Fibroblast of lung (primary cell): ENCODE measurements at regions not wholly inside any gene's neighbourhood (a gene's known extent, or its start where the extent isn't known, plus 50 kb on each side); places are given as distances from the start of the nearest gene placed in this dataset.

ENCODE experiments used
- EZH2 ChIP-seq: IDR thresholded peaks from 2 replicates; pipeline ENCODE4 v1.5.1; 2012; ENCODE audit warnings: low read length, control low read depth, mild to moderate bottlenecking; ENCODE audit errors: missing control alignments
- TF ChIP-seq, protein P1 (sequence below), 2 donors: IDR thresholded peaks in 1 of 2; conservative IDR thresholded peaks in 1 of 2; 1 replicate in 1 of 2; 2 replicates in 1 of 2; pipeline ENCODE4 v1.5.1; 2011 to 2012; ENCODE audit warnings: low read length in 2 of 2, control low read depth in 1 of 2, inconsistent platforms in 1 of 2, low read depth in 1 of 2, mild to moderate bottlenecking in 1 of 2

DNA sequence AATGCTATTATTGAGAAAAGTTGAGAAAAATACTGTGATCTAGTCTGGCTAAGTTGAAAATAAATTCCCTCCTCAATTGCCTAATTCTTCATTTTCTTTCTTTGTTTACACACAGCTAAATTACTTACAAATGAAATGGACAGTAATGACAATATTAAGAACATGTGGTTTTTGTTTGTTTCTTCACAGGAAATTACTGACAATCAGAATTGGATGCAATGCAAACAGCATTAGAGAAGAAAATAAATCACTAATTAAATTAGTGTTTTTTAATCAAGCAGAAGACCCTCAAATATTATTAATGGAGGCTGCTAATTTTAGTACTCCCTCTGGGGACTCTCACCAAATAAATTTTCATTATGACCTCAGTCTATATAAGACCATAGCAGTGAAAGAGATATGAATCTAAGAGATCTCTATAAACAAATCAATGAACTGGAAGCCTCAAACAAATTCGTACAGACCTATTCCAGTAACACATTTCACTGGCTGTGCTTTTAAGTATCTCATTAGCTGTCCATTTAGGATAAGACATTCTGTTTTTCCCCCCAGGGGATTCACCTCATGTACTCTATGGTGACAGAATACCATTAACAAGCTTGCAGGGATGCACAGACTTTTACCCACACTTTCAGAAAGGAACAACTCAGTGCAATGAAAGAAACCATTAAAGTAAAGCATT is 202.0 kb upstream of the DGKB start:
- TF ChIP-seq, protein P1, sequence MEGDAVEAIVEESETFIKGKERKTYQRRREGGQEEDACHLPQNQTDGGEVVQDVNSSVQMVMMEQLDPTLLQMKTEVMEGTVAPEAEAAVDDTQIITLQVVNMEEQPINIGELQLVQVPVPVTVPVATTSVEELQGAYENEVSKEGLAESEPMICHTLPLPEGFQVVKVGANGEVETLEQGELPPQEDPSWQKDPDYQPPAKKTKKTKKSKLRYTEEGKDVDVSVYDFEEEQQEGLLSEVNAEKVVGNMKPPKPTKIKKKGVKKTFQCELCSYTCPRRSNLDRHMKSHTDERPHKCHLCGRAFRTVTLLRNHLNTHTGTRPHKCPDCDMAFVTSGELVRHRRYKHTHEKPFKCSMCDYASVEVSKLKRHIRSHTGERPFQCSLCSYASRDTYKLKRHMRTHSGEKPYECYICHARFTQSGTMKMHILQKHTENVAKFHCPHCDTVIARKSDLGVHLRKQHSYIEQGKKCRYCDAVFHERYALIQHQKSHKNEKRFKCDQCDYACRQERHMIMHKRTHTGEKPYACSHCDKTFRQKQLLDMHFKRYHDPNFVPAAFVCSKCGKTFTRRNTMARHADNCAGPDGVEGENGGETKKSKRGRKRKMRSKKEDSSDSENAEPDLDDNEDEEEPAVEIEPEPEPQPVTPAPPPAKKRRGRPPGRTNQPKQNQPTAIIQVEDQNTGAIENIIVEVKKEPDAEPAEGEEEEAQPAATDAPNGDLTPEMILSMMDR (conservative IDR thresholded peaks at IDR 0.05 in 1 of 2, IDR thresholded peaks at IDR 0.05 in 1 of 2; ENCODE audit: low read depth in 1 of 2, low read length in 2 of 2), result no peak
- no peak for TF ChIP-seq EZH2
